ENCODE measurements at regions not wholly inside any gene's neighbourhood (a gene's known extent, or its start where the extent isn't known, plus 50 kb on each side); places are given as distances from the start of the nearest gene placed in this dataset.

DNA sequence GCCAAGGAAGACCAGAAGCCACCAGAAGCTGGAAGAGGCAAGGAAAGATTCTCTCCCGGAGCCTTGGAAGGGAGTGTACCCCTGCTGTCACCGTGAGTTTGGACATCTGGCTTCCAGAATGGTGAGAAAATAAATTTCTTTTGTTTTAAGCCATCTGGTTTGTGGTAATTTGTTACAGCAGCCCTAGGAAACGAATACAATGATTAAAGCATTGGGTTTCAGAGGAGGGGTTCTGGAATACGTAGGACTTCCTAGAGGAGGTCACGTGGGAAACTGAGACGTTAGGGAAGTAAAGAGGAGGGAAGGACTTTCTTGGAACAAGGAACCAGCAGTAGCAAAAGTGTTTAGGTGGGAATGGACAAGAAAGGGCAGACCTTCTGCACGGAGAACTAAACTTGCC lies 377.7 kb downstream of the IL20RB start:
- no peak for TF ChIP-seq BHLHE40 (IDR thresholded peaks at IDR 0.05; ENCODE audit: borderline replicate concordance)
- TF ChIP-seq ARNT (IDR thresholded peaks at IDR 0.05), result no peak
- TF ChIP-seq CTBP1 (IDR thresholded peaks at IDR 0.05; ENCODE audit: borderline replicate concordance), result no peak
- TF ChIP-seq SUZ12 (IDR thresholded peaks at IDR 0.05), result no peak
- TF ChIP-seq FOXM1 (IDR thresholded peaks at IDR 0.05; ENCODE audit: borderline replicate concordance), result no peak
- no peak for TF ChIP-seq FOXK2 (IDR thresholded peaks at IDR 0.05)
- TF ChIP-seq TARDBP (IDR thresholded peaks at IDR 0.05), result no peak
- TF ChIP-seq SP1 (IDR thresholded peaks at IDR 0.05), result no peak
- TF ChIP-seq ELF4 (IDR thresholded peaks at IDR 0.05), result no peak

All from HEK293T (cell line).